ENCODE measurements at regions not wholly inside any gene's neighbourhood (a gene's known extent, or its start where the extent isn't known, plus 50 kb on each side); places are given as distances from the start of the nearest gene placed in this dataset.

GRCh38 chr16:13806671-13807070 is 113.3 kb upstream of the ERCC4 start:
- TF ChIP-seq CTCF (IDR thresholded peaks at IDR 0.05) (no peak), EP300 (IDR thresholded peaks at IDR 0.05) (no peak)

Measured in sigmoid colon (tissue), 4 donors.